ENCODE measurements at regions not wholly inside any gene's neighbourhood (a gene's known extent, or its start where the extent isn't known, plus 50 kb on each side); places are given as distances from the start of the nearest gene placed in this dataset.

DNA sequence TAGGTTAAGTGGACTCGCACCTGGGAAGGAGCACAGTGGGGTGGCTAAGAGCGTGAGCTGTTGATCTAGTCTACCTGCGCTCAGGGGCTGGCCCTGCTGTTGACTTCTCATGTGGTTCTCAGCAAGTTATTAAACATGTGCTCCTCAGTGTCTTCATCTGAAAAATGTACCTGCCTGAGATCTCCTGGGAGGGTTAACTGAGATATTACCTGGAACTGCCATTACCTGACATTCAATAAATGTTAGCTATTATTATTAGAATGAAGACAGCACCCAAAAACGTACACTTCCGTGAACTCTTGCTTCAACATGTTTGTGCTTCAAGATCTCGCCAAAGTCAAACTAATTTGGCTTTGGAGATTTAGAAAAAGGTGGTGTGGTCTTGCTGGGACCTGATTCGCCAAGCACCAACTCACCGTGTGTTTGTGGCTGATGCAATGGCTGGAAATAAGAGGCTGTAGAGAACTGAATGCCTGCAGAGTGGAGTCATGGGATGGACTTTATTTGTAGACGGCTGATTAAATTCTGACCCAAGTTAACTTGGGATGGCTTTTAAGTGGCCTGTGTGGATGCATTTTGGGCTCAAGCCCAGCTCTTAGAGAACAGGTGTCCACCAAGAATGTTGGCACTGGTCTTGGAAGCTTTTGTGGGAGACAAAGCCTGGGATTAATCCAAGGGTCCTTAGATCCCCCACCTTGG, 692.9 kb downstream of the QKI start:
- TF ChIP-seq, protein P1, sequence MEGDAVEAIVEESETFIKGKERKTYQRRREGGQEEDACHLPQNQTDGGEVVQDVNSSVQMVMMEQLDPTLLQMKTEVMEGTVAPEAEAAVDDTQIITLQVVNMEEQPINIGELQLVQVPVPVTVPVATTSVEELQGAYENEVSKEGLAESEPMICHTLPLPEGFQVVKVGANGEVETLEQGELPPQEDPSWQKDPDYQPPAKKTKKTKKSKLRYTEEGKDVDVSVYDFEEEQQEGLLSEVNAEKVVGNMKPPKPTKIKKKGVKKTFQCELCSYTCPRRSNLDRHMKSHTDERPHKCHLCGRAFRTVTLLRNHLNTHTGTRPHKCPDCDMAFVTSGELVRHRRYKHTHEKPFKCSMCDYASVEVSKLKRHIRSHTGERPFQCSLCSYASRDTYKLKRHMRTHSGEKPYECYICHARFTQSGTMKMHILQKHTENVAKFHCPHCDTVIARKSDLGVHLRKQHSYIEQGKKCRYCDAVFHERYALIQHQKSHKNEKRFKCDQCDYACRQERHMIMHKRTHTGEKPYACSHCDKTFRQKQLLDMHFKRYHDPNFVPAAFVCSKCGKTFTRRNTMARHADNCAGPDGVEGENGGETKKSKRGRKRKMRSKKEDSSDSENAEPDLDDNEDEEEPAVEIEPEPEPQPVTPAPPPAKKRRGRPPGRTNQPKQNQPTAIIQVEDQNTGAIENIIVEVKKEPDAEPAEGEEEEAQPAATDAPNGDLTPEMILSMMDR (IDR thresholded peaks at IDR 0.05) = no peak
- TF ChIP-seq POLR2A (IDR thresholded peaks at IDR 0.05) = no peak
